HEK293 (cell line): ENCODE measurements at regions not wholly inside any gene's neighbourhood (a gene's known extent, or its start where the extent isn't known, plus 50 kb on each side); places are given as distances from the start of the nearest gene placed in this dataset.

Source experiments
- CTCF ChIP-seq: fragments of 450-650 bp; formaldehyde crosslinking; IDR thresholded peaks from 2 replicates; pipeline ENCODE4 v1.5.1; 2016; ENCODE audit warnings: missing biosample characterization, missing genetic modification characterization
- KLF16 ChIP-seq: fragments of 450-650 bp; formaldehyde crosslinking; IDR thresholded peaks from 2 replicates; pipeline ENCODE4 v1.5.1; 2017; ENCODE audit warnings: missing biosample characterization, missing genetic modification characterization
- ZNF302 ChIP-seq: fragments of 450-650 bp; formaldehyde crosslinking; IDR thresholded peaks from 2 replicates; pipeline ENCODE4 v1.5.1; 2016; ENCODE audit warnings: missing biosample characterization, missing genetic modification characterization, low read depth
- ZNF548 ChIP-seq: fragments of 450-650 bp; formaldehyde crosslinking; IDR thresholded peaks from 2 replicates; pipeline ENCODE4 v1.5.1; 2016; ENCODE audit warnings: missing biosample characterization, missing genetic modification characterization
- TF ChIP-seq, protein P1 (sequence below): fragments of 450-650 bp; formaldehyde crosslinking; IDR thresholded peaks from 2 replicates; pipeline ENCODE4 v1.5.1; 2016; ENCODE audit warnings: missing biosample characterization, missing genetic modification characterization

DNA sequence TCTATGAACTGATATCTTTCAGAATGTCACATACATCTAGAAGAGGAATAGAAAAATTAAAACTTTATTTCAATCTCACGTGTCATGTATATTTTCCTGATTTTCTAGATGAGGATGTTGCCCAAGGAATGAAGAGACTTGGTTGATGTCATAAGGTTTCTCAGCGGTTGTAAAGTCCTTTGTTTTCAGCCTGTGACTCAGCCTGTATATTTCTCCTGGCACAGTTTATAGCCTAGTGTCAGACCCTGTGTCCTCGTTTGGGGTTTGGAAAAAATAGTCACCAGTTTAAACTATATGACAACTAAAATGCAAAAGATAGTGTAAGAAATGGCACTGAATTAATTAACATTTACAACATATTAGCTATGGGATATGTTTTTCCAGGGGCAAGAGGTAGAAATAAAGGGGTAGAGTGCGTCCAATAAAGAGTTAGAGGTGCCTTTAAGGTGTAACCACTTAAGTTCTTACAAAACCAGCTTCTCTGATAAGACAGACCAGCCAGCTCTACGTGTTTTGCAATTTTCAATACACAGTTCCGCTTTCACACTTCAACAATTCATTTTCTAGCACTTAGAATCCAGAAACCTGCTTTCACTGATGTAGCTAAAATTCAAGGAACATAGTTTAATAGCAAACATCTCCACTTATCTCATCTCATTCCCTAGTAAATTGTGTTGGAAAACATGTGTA, 1432.6 kb upstream of the TENM4 start:
- TF ChIP-seq ZNF302 (tag by site-specific recombination) (no peak), ZNF548 (tag by site-specific recombination) (no peak), CTCF (tag by site-specific recombination) (no peak), KLF16 (no peak)
- TF ChIP-seq, protein P1, sequence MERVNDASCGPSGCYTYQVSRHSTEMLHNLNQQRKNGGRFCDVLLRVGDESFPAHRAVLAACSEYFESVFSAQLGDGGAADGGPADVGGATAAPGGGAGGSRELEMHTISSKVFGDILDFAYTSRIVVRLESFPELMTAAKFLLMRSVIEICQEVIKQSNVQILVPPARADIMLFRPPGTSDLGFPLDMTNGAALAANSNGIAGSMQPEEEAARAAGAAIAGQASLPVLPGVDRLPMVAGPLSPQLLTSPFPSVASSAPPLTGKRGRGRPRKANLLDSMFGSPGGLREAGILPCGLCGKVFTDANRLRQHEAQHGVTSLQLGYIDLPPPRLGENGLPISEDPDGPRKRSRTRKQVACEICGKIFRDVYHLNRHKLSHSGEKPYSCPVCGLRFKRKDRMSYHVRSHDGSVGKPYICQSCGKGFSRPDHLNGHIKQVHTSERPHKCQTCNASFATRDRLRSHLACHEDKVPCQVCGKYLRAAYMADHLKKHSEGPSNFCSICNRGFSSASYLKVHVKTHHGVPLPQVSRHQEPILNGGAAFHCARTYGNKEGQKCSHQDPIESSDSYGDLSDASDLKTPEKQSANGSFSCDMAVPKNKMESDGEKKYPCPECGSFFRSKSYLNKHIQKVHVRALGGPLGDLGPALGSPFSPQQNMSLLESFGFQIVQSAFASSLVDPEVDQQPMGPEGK (tag by site-specific recombination), result no peak
